ENCODE measurements at regions not wholly inside any gene's neighbourhood (a gene's known extent, or its start where the extent isn't known, plus 50 kb on each side); places are given as distances from the start of the nearest gene placed in this dataset.

- Histone ChIP-seq H3K9me3 (ENCODE audit: insufficient read depth, low read depth, low read length) (no peaks in the 10 kb centered on the region), H3K36me3 (ENCODE audit: insufficient read depth, low read depth, low read length) (no peaks in the 10 kb centered on the region), H3K27ac (ENCODE audit: low read length) (no peak overlapping the region), H3K9ac (ENCODE audit: low read depth, low read length) (no peak overlapping the region), H3K27me3 (ENCODE audit: insufficient read depth, low read length) (no peaks in the 10 kb centered on the region), H3K4me1 (ENCODE audit: insufficient read depth, low read length) (no peaks in the 10 kb centered on the region), H3K4me3 (ENCODE audit: low read length) (no peak overlapping the region)
Measured at GRCh38 chr2:133818661-133819060, 250.4 kb upstream of the NCKAP5 start.

DNA sequence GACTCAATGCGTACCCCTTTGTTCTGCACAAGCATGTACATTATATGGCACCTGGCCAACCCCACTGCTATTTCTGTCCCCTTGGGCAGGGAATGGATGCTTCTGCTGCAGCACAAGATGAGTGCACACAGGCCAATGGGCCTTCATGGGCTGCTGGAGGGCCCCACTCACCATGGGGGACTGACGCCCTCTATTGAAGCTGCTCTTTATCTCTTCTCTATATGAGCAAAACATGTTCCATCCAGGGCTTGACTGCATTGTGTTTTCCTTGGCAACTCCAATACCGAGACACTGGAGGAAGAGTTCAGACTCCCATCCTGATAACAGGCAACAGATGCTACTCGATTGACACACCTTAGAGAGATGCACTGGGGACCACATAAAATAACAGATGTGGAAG, 251.6 kb upstream of the NCKAP5 start:
- Histone ChIP-seq H3K4me1 (ENCODE audit: insufficient read depth, low read length) (no peaks in the 10 kb centered on the region), H3K27me3 (ENCODE audit: insufficient read depth, low read length) (no peaks in the 10 kb centered on the region), H3K9ac (ENCODE audit: low read depth, low read length) (no peak overlapping the region), H3K36me3 (ENCODE audit: insufficient read depth, low read depth, low read length) (no peaks in the 10 kb centered on the region), H3K9me3 (ENCODE audit: insufficient read depth, low read depth, low read length) (no peaks in the 10 kb centered on the region), H3K4me3 (ENCODE audit: low read length) (no peak overlapping the region), H3K27ac (ENCODE audit: low read length) (no peak overlapping the region)

DNA sequence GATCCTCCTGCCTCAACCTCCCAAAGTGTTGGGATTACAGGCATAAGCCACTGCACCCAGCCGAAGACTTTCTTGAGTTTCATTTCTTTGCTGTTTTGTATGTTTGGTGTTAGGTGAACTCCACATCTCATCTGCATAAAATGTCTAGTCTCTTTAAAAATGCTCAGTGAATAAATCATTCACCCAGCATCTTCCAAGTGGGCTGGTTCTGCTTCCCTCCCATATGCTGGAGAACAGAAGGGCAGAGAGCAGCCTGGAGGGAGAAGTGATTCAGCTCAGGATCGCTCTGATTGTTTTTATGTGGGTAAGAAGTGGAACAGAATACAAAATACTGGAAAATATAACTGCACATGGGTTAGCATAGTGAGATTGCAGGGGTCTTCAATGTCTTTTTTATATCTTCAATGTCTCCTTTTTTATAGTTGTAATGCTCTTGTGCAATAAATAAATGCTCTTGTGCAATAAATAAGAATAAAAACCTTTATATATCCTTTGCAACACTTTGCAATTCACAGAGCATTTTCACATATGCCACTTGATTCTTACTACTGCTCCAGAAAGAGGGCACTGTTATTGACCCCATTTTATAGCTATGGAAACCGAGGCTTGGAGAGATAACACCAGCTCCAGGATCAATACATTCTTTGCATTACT, 253.0 kb upstream of the NCKAP5 start:
- H3K4me1 ChIP-seq (ENCODE audit: insufficient read depth, low read length): no peaks in the 10 kb centered on the region
- H3K27me3 ChIP-seq (ENCODE audit: insufficient read depth, low read length): no peaks in the 10 kb centered on the region
- no peak overlapping the region for H3K9ac ChIP-seq (ENCODE audit: low read depth, low read length)
- H3K27ac ChIP-seq (ENCODE audit: low read length): no peak overlapping the region
- no peak overlapping the region for H3K4me3 ChIP-seq (ENCODE audit: low read length)
- H3K36me3 ChIP-seq (ENCODE audit: insufficient read depth, low read depth, low read length): no peaks in the 10 kb centered on the region
- no peaks in the 10 kb centered on the region for H3K9me3 ChIP-seq (ENCODE audit: insufficient read depth, low read depth, low read length)

DNA sequence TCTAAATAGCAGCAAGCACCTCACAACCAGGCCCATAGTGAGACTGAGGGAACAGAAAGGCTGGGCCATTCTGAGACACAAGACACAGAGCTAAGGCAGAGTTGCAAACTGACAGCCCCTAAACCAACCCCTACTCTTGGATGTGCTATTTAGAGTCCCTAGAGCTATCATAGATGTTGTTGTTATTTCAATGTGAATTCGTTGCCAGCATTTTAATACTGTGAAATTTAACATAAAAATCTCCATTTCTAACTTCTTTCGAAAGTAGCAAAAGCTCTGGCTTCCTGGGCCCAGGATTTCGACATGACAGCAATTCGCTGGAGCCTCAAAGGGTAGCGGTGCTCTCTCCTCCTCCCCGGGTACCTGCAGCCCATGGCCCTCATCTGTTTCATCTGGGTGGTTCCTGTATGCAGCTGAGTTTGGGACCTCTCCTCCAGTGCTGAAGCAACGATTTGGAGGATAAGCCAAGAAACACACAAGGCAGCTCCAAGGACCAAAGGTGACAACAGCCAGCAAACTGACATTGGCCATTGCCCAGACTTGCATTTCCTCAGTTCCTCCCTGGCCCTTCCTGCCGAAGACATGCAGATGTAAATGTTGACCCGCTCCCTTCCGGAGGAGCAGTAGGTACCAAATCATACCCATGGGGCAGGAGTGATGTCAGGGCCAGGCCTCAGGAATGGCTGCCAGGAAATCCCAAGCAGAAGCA, 254.4 kb upstream of the NCKAP5 start:
- Histone ChIP-seq H3K27me3 (ENCODE audit: insufficient read depth, low read length) (no peaks in the 10 kb centered on the region), H3K9me3 (ENCODE audit: insufficient read depth, low read depth, low read length) (no peaks in the 10 kb centered on the region), H3K4me1 (ENCODE audit: insufficient read depth, low read length) (no peaks in the 10 kb centered on the region), H3K9ac (ENCODE audit: low read depth, low read length) (no peak overlapping the region), H3K27ac (ENCODE audit: low read length) (no peak overlapping the region), H3K36me3 (ENCODE audit: insufficient read depth, low read depth, low read length) (no peaks in the 10 kb centered on the region), H3K4me3 (ENCODE audit: low read length) (no peak overlapping the region)

DNA sequence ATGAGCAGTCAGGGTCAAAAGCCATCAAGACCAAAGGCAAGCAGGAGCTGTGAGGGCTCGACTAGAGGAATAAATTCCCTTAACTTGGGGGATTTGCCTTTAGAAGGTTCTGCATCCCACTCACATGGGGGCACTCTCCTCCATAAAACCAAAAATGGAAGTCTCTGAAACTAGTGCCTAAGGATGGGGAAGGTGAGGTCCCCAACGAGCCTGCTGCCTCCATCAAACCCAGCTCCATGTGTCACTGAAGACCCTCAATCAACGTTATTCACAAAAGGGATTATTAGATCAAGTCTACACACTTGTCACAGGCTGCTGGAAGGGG, 254.9 kb upstream of the NCKAP5 start:
- Histone ChIP-seq H3K4me3 (ENCODE audit: low read length) (no peak overlapping the region), H3K36me3 (ENCODE audit: insufficient read depth, low read depth, low read length) (no peaks in the 10 kb centered on the region), H3K4me1 (ENCODE audit: insufficient read depth, low read length) (no peaks in the 10 kb centered on the region), H3K9me3 (ENCODE audit: insufficient read depth, low read depth, low read length) (no peaks in the 10 kb centered on the region), H3K27me3 (ENCODE audit: insufficient read depth, low read length) (no peaks in the 10 kb centered on the region), H3K27ac (ENCODE audit: low read length) (no peak overlapping the region), H3K9ac (ENCODE audit: low read depth, low read length) (no peak overlapping the region)

GRCh38 chr2:133824869-133825268, 256.6 kb upstream of the NCKAP5 start:
- Histone ChIP-seq H3K36me3 (ENCODE audit: insufficient read depth, low read depth, low read length) (no peaks in the 10 kb centered on the region), H3K9ac (ENCODE audit: low read depth, low read length) (no peak overlapping the region), H3K27ac (ENCODE audit: low read length) (no peak overlapping the region), H3K4me3 (ENCODE audit: low read length) (no peak overlapping the region), H3K9me3 (ENCODE audit: insufficient read depth, low read depth, low read length) (no peaks in the 10 kb centered on the region), H3K27me3 (ENCODE audit: insufficient read depth, low read length) (no peaks in the 10 kb centered on the region), H3K4me1 (ENCODE audit: insufficient read depth, low read length) (no peaks in the 10 kb centered on the region)

DNA sequence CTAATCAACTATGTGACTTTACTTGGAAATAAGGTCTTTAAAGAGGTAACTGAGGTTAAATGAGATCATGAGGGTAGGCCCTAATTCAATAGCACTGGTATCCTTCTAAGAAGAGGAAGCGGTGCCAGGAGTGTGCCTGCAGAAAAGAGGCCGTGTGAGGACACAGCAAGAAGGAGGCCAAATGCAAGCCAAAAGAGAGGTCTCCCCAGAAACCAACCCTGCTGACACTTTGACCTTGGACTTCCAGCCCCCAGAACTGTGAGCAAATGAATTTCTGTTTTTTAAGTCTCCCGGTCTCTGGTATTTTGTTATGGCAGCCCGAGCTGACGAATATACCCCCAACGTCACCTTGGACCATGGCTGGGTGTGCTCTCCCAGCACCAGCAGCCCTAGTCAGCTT, 257.5 kb upstream of the NCKAP5 start:
- Histone ChIP-seq H3K9ac (ENCODE audit: low read depth, low read length) (no peak overlapping the region), H3K36me3 (ENCODE audit: insufficient read depth, low read depth, low read length) (no peaks in the 10 kb centered on the region), H3K27me3 (ENCODE audit: insufficient read depth, low read length) (no peaks in the 10 kb centered on the region), H3K4me1 (ENCODE audit: insufficient read depth, low read length) (no peaks in the 10 kb centered on the region), H3K27ac (ENCODE audit: low read length) (no peak overlapping the region), H3K9me3 (ENCODE audit: insufficient read depth, low read depth, low read length) (no peaks in the 10 kb centered on the region), H3K4me3 (ENCODE audit: low read length) (no peak overlapping the region)

- Histone ChIP-seq H3K4me1 (ENCODE audit: insufficient read depth, low read length) (no peaks in the 10 kb centered on the region), H3K36me3 (ENCODE audit: insufficient read depth, low read depth, low read length) (no peaks in the 10 kb centered on the region), H3K27me3 (ENCODE audit: insufficient read depth, low read length) (no peaks in the 10 kb centered on the region), H3K27ac (ENCODE audit: low read length) (no peak overlapping the region), H3K4me3 (ENCODE audit: low read length) (no peak overlapping the region), H3K9ac (ENCODE audit: low read depth, low read length) (no peak overlapping the region), H3K9me3 (ENCODE audit: insufficient read depth, low read depth, low read length) (no peaks in the 10 kb centered on the region)
Measured at GRCh38 chr2:133828913-133829312, 260.6 kb upstream of the NCKAP5 start.

GRCh38 chr2:133829450-133830020, 261.3 kb upstream of the NCKAP5 start:
- Histone ChIP-seq H3K4me1 (ENCODE audit: insufficient read depth, low read length) (no peaks in the 10 kb centered on the region), H3K27me3 (ENCODE audit: insufficient read depth, low read length) (no peaks in the 10 kb centered on the region), H3K4me3 (ENCODE audit: low read length) (no peak overlapping the region), H3K9me3 (ENCODE audit: insufficient read depth, low read depth, low read length) (no peaks in the 10 kb centered on the region), H3K36me3 (ENCODE audit: insufficient read depth, low read depth, low read length) (no peaks in the 10 kb centered on the region), H3K27ac (ENCODE audit: low read length) (no peak overlapping the region), H3K9ac (ENCODE audit: low read depth, low read length) (no peak overlapping the region)

DNA sequence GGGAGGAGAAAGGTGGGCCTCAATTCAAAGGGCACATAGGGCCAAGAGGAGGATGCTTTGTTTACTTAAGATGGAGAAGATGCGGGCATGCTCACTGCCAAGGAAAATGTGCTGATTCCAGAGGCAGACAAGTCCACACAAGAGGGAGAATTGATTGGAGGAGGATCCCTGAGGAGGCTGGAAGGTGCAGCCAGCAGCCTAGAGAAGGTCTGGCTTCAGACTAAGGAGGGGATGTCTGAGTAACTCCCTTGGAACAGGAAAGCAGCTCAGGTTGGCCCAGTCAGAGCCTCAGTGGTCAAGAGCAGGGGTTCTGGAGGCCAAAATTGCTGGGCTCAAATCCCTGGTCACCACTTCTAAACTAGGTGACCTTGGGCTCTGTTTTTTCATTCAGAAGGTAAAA, 265.5 kb upstream of the NCKAP5 start:
- no peaks in the 10 kb centered on the region for H3K27me3 ChIP-seq (ENCODE audit: insufficient read depth, low read length)
- no peaks in the 10 kb centered on the region for H3K9me3 ChIP-seq (ENCODE audit: insufficient read depth, low read depth, low read length)
- H3K9ac ChIP-seq (ENCODE audit: low read depth, low read length): no peak overlapping the region
- no peaks in the 10 kb centered on the region for H3K4me1 ChIP-seq (ENCODE audit: insufficient read depth, low read length)
- H3K36me3 ChIP-seq (ENCODE audit: insufficient read depth, low read depth, low read length): no peaks in the 10 kb centered on the region
- no peak overlapping the region for H3K27ac ChIP-seq (ENCODE audit: low read length)
- H3K4me3 ChIP-seq (ENCODE audit: low read length): no peak overlapping the region

DNA sequence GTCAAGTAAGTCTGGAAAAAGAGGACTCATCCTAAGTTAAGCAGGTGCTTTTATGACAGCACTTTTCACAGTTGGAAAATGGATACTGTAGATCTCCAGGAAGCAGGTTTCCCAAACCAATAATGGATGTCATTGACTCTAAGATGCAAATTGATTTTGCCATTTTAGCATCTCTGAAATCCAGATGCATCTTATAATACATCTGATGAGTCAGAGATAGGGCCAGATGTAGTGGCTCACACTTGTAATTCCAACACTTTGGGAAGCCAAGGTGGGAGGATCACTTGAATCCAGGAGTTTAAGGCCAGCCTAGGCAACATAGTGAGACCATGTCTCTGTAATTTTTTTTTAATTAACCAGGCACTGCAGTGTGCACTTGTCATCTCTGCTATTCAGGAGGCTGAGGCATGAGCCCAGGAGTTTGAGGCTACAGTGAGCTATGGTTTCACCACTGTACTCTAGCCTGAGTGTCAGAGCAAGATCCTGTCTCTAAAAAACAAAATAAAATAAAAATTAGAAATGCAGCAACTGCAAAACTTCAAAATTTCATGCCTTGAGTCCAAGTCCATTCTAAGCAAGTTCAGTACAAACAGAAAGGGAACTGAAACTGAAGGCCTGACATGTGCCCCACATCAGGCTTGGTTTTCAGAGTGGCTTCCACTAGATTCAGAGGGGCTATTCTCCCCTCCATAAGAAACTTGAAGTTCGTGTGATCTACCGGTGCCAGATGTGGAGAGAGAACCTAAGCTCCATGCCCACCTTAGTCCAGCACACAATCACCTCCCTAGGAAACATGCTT, 267.8 kb upstream of the NCKAP5 start:
- no peaks in the 10 kb centered on the region for H3K27me3 ChIP-seq (ENCODE audit: insufficient read depth, low read length)
- no peak overlapping the region for H3K4me3 ChIP-seq (ENCODE audit: low read length)
- no peaks in the 10 kb centered on the region for H3K9me3 ChIP-seq (ENCODE audit: insufficient read depth, low read depth, low read length)
- no peaks in the 10 kb centered on the region for H3K36me3 ChIP-seq (ENCODE audit: insufficient read depth, low read depth, low read length)
- H3K9ac ChIP-seq (ENCODE audit: low read depth, low read length): no peak overlapping the region
- H3K27ac ChIP-seq (ENCODE audit: low read length): no peak overlapping the region
- no peaks in the 10 kb centered on the region for H3K4me1 ChIP-seq (ENCODE audit: insufficient read depth, low read length)
